PFSK-1 (cell line): ENCODE measurements at regions not wholly inside any gene's neighbourhood (a gene's known extent, or its start where the extent isn't known, plus 50 kb on each side); places are given as distances from the start of the nearest gene placed in this dataset.

ENCODE experiments used
- POLR2AphosphoS5 ChIP-seq: IDR thresholded peaks from 2 replicates; pipeline ENCODE4 v1.6.1; 2012; ENCODE audit warnings: low read depth, mild to moderate bottlenecking, control low read depth, low read length, moderate library complexity
- REST ChIP-seq, 2 experiments: IDR thresholded peaks; 2 replicates each; pipeline versions ENCODE4 v1.6.1 to v1.8.0; 2011 to 2012; ENCODE audit warnings: low read depth in 2 of 2, low read length in 2 of 2, control low read depth in 1 of 2, inconsistent platforms in 1 of 2, mild to moderate bottlenecking in 1 of 2, moderate library complexity in 1 of 2; ENCODE audit not compliant: insufficient read depth in 1 of 2
- SIN3A ChIP-seq: IDR thresholded peaks from 2 replicates; pipeline ENCODE4 v1.6.1; 2012; ENCODE audit warnings: mild to moderate bottlenecking, low read length, moderate library complexity, borderline replicate concordance; ENCODE audit not compliant: insufficient read depth
- TAF1 ChIP-seq: IDR thresholded peaks from 2 replicates; pipeline ENCODE4 v1.6.1; 2012; ENCODE audit warnings: low read length, control low read depth, borderline replicate concordance; ENCODE audit not compliant: insufficient read depth

- TF ChIP-seq SIN3A (no peak), POLR2AphosphoS5 (no peak), REST (IDR thresholded peaks at IDR 0.05; ENCODE audit: insufficient read depth in 1 of 2, low read depth in 2 of 2, low read length in 2 of 2) (no peak), TAF1 (no peak)
Observed at GRCh38 chr1:201625226-201625761, 86.4 kb downstream of the NAV1 start.
